Posterior vena cava (tissue), 2 donors: ENCODE measurements at regions not wholly inside any gene's neighbourhood (a gene's known extent, or its start where the extent isn't known, plus 50 kb on each side); places are given as distances from the start of the nearest gene placed in this dataset.

Source experiments
- DNase-seq: peaks from one replicate; pipeline ENCODE4 v3.0.0-alpha.2; 2020; ENCODE audit warnings: low spot score
- intact Hi-C, 2 donors: fragments of 100-400 bp; cut with DNase I; formaldehyde crosslinking; loops; one replicate each; pipeline versions ENCODE4 v1.14.1 to v1.14.2; 2022 to 2023
- donor health status: DM: yes; HTN: yes; CAD: no.
- donor health status: DM: yes; HTN: yes; CAD: no.

- intact Hi-C loops = no loop called here
- no peak for DNase-seq
These were observed 199.3 kb downstream of the SEC61B start for GRCh38 chr9:99421369-99421768.

GRCh38 chr9:99425124-99425523, 203.0 kb downstream of the SEC61B start:
- no peak for DNase-seq
- intact Hi-C loops = no loop called here

- intact Hi-C loops = no loop called here
- DNase-seq = no peak
These were observed 204.1 kb downstream of the SEC61B start for GRCh38 chr9:99425923-99426842.

DNA sequence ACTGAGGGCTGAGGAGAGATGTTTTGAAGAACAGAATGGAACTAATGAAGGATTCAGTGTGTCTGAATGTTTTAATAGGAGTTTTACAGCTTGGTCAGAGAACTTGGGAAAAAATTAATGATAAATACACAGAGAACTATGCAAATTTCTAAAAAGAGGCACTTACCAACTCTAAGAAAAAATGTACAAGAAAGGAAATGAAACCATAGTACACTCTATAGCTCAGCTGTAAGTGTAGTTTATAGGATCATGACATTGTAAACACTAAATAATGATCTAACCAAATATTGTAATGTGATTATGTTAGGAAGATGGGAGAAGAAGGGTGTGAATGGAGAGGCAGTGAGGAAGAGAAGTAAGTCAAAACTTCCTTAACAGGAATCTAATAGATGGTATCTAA, 205.2 kb downstream of the SEC61B start:
- DNase-seq = no peak
- intact Hi-C loops = no loop called here

GRCh38 chr9:99430301-99430700, 208.2 kb downstream of the SEC61B start:
- no peak for DNase-seq
- intact Hi-C loops = no loop called here

GRCh38 chr9:99431103-99431502, 209.0 kb downstream of the SEC61B start:
- intact Hi-C loops = no loop called here

GRCh38 chr9:99432075-99432474, 210.0 kb downstream of the SEC61B start:
- DNase-seq = no peak
- intact Hi-C loops = no loop called here

More at GRCh38 chr9:99431103-99431502, 209.0 kb downstream of the SEC61B start:
- DNase-seq = no peak

- intact Hi-C loops = no loop called here
- DNase-seq = no peak
These were observed 211.0 kb downstream of the SEC61B start for GRCh38 chr9:99433095-99433494.

GRCh38 chr9:99433555-99433954, 211.5 kb downstream of the SEC61B start:
- intact Hi-C loops = no loop called here
- DNase-seq = peak; percentile 83

- no peak for DNase-seq
- intact Hi-C loops = no loop called here
These were observed 214.5 kb downstream of the SEC61B start for GRCh38 chr9:99436616-99437015.

GRCh38 chr9:99437145-99437544, 215.1 kb downstream of the SEC61B start:
- intact Hi-C loops = no loop called here
- DNase-seq = no peak

GRCh38 chr9:99438596-99438995, 216.5 kb downstream of the SEC61B start:
- intact Hi-C loops = no loop called here
- no peak for DNase-seq

DNA sequence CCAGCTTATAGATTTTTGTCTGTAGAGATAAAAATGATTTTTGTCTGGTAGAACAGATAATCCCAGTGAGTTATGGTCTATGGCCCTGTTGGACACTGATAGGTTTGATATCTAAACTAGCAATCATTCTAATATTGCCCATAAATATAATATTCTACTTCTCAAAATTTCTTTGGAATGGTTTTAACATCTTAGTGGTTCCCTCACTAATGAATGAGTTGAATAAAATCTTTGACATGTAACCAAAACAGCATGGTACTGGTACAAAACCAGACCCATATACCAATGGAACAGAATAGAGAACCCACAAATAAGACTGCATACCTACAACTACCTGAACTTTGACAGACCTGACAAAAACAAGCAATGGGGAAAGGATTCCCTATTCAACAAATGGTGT, 219.7 kb downstream of the SEC61B start:
- no peak for DNase-seq
- intact Hi-C loops = no loop called here

DNA sequence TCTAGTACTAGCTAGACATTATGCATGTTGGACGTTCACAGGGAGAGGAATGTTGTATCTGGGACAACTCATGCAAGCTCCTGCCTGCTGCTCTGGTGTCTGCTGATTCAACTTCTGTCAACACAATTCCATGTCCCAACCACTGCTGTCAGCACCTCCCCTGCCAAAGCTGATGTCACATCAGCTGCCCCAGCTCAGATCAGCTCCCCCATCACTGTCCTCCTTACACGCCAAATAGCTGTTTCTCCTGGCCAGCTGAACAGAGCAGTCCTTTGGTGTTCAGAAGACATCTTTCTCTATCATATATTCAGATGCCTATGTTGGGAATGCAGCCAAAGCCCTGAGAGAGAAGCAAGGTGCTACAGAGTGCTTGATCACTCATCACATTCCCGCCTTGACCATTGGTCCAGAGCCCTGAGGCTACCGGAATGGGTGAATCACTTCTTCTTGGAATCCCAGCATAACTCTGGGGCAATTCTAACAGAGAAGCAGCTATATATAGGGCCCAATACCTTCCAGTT, 223.3 kb downstream of the SEC61B start:
- peak; percentile 88 for DNase-seq
- intact Hi-C loops = no loop called here

GRCh38 chr9:99445920-99446319, 223.8 kb downstream of the SEC61B start:
- intact Hi-C loops = no loop called here
- no peak for DNase-seq

DNA sequence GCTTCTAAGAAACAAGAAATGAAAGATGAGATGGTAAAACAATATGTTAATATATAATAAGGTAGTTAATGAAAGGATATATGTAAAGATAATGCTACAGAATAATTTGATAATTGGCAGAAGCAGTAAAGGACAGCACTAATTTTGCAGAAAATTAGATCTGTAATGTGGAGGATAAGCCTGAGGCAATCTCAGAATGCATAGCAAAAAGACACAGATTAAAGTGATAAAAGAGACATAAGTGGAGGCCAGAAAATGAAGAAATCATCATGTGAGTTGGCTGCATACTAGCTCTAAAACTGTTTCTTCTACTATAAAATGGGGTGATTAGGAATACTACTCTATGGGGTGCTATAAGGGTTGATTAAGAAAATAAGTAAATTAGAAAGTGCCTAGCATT, 225.9 kb downstream of the SEC61B start:
- intact Hi-C loops = no loop called here
- no peak for DNase-seq

GRCh38 chr9:99449726-99450125, 227.6 kb downstream of the SEC61B start:
- DNase-seq = no peak
- intact Hi-C loops = no loop called here

DNA sequence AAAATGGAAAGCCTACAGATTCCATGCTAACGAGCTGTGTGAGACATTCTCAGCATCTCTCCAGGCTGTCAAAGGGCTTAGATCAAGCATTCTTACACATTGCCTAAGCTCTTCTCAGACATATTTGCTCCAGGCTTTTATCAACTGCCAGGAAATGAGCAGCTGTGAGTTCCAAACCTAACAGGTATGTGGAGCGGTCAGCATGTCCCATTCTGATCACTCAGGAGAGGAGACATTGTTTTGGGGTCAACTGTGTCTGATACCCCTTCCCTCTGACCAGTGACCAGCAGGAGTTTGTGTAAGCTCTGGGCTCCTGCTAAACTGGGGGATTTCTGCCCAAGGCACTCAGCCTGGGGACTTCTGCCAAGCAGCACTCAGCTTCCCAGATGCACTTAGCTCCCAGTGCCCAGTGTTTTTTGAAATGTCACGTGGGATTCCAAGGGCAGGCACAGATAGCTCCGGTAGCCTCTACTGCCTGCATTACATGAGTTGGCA, 229.1 kb downstream of the SEC61B start:
- DNase-seq = no peak
- intact Hi-C loops = no loop called here

- DNase-seq = no peak
- intact Hi-C loops = loop anchor here in 1 of 2 donors (5.0 kb wide), 1 partner anchor 50 kb away; no protein-coding TSS in a partner anchor
These were observed 235.3 kb downstream of the SEC61B start for GRCh38 chr9:99457406-99457805.

GRCh38 chr9:99457981-99458380, 235.9 kb downstream of the SEC61B start:
- no peak for DNase-seq
- intact Hi-C loops = loop anchor here in 1 of 2 donors (5.0 kb wide), 1 partner anchor 49 kb away; no protein-coding TSS in a partner anchor

DNA sequence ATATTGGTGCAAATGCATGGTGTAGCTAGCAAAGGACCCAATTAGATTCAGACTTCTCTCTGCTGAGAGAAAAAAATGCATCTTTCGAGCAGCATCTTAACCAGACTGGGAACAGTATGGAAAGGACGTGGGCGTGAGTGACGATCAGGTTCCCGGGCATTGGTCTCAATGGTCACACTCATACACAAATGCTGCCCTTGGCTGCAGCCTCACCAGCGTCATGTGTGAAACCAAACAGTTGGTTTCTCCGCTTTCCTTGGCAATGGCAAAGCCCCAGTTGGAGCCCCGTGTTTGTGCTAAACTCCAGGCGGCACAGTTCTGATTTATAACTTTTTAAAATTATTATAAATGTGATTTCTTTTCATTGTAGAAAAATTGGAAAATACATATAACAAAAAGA, 237.8 kb downstream of the SEC61B start:
- DNase-seq = no peak
- intact Hi-C loops = loop anchor here in 1 of 2 donors (5.0 kb wide), 1 partner anchor 47 kb away; no protein-coding TSS in a partner anchor
